Osteoblast (primary cell): ENCODE measurements at regions not wholly inside any gene's neighbourhood (a gene's known extent, or its start where the extent isn't known, plus 50 kb on each side); places are given as distances from the start of the nearest gene placed in this dataset.
A peak's percentile ranks its signal among the peaks of the same experiment; 100 is the strongest.

Experiments
- DNase-seq: peaks from one replicate; pipeline ENCODE4 v3.0.0; 2011; ENCODE audit warnings: low spot score, mixed read lengths; ENCODE audit not compliant: insufficient read length; ENCODE audit errors: missing footprints
- H2AFZ ChIP-seq: 2 replicates; pipeline ENCODE4 v1.6.0; 2011; ENCODE audit warnings: mild to moderate bottlenecking, low read length
- H3K27ac ChIP-seq: 2 replicates; pipeline ENCODE4 v1.5.1; 2011; ENCODE audit warnings: mild to moderate bottlenecking, low read depth, low read length, moderate library complexity
- H3K27me3 ChIP-seq: 2 replicates; pipeline ENCODE4 v1.6.0; 2012; ENCODE audit warnings: mild to moderate bottlenecking, control low read depth, inconsistent platforms, low read length, moderate library complexity; ENCODE audit not compliant: insufficient read depth
- H3K36me3 ChIP-seq: 2 replicates; pipeline ENCODE4 v1.5.1; 2011; ENCODE audit warnings: mild to moderate bottlenecking, low read length, control low read depth, moderate library complexity; ENCODE audit not compliant: insufficient read depth
- H3K4me1 ChIP-seq: 2 replicates; pipeline ENCODE4 v1.5.1; 2011; ENCODE audit warnings: mild to moderate bottlenecking, low read length, control low read depth, moderate library complexity; ENCODE audit not compliant: insufficient read depth
- H3K4me2 ChIP-seq: 2 replicates; pipeline ENCODE4 v1.6.0; 2011; ENCODE audit warnings: mild to moderate bottlenecking, low read length; ENCODE audit not compliant: insufficient read depth
- H3K4me3 ChIP-seq: fragments of 200-600 bp; sonication (generic); 3 replicates; pipeline ENCODE4 v1.5.1; 2012; ENCODE audit warnings: mild to moderate bottlenecking, low read length, inconsistent platforms; ENCODE audit not compliant: insufficient read depth
- H3K79me2 ChIP-seq: 2 replicates; pipeline ENCODE4 v1.6.0; 2012; ENCODE audit warnings: mild to moderate bottlenecking, low read length, control low read depth, inconsistent platforms; ENCODE audit not compliant: insufficient read depth
- H3K9me3 ChIP-seq: 2 replicates; pipeline ENCODE4 v1.5.1; 2011; ENCODE audit warnings: low read depth, low read length, control low read depth
- H4K20me1 ChIP-seq: 2 replicates; pipeline ENCODE4 v1.6.0; 2012; ENCODE audit warnings: mild to moderate bottlenecking, low read length, control low read depth; ENCODE audit not compliant: insufficient read depth
- TF ChIP-seq, protein P1 (sequence below): IDR thresholded peaks from 2 replicates; pipeline ENCODE4 v1.5.1; 2011; ENCODE audit warnings: mild to moderate bottlenecking, low read depth, low read length, moderate library complexity; ENCODE audit errors: extremely low read depth

GRCh38 chr5:179414459-179415261 lies 69.4 kb upstream of the ADAMTS2 start:
- TF ChIP-seq, protein P1, sequence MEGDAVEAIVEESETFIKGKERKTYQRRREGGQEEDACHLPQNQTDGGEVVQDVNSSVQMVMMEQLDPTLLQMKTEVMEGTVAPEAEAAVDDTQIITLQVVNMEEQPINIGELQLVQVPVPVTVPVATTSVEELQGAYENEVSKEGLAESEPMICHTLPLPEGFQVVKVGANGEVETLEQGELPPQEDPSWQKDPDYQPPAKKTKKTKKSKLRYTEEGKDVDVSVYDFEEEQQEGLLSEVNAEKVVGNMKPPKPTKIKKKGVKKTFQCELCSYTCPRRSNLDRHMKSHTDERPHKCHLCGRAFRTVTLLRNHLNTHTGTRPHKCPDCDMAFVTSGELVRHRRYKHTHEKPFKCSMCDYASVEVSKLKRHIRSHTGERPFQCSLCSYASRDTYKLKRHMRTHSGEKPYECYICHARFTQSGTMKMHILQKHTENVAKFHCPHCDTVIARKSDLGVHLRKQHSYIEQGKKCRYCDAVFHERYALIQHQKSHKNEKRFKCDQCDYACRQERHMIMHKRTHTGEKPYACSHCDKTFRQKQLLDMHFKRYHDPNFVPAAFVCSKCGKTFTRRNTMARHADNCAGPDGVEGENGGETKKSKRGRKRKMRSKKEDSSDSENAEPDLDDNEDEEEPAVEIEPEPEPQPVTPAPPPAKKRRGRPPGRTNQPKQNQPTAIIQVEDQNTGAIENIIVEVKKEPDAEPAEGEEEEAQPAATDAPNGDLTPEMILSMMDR: no peak
- no peaks in the 10 kb centered on the region for H4K20me1 ChIP-seq
- H3K36me3 ChIP-seq: no peaks in the 10 kb centered on the region
- H3K27ac ChIP-seq: no peak overlapping the region
- H3K79me2 ChIP-seq: no peaks in the 10 kb centered on the region
- H3K27me3 ChIP-seq: no peaks in the 10 kb centered on the region
- H2AFZ ChIP-seq: no peak overlapping the region
- H3K4me1 ChIP-seq: no peaks in the 10 kb centered on the region
- H3K4me2 ChIP-seq: no peak overlapping the region
- peak; percentile 73 for DNase-seq
- H3K9me3 ChIP-seq: no peaks in the 10 kb centered on the region
- H3K4me3 ChIP-seq: no peak overlapping the region

- Histone ChIP-seq H2AFZ (no peak overlapping the region), H3K36me3 (no peaks in the 10 kb centered on the region), H3K4me2 (no peak overlapping the region), H3K4me1 (no peaks in the 10 kb centered on the region), H3K27me3 (no peaks in the 10 kb centered on the region), H3K4me3 (no peak overlapping the region), H3K9me3 (no peaks in the 10 kb centered on the region), H3K79me2 (no peaks in the 10 kb centered on the region), H3K27ac (no peak overlapping the region), H4K20me1 (no peaks in the 10 kb centered on the region)
- DNase-seq: peak; percentile 84
- TF ChIP-seq, protein P1: no peak
Observed at GRCh38 chr5:179413711-179414458, 68.6 kb upstream of the ADAMTS2 start.

DNA sequence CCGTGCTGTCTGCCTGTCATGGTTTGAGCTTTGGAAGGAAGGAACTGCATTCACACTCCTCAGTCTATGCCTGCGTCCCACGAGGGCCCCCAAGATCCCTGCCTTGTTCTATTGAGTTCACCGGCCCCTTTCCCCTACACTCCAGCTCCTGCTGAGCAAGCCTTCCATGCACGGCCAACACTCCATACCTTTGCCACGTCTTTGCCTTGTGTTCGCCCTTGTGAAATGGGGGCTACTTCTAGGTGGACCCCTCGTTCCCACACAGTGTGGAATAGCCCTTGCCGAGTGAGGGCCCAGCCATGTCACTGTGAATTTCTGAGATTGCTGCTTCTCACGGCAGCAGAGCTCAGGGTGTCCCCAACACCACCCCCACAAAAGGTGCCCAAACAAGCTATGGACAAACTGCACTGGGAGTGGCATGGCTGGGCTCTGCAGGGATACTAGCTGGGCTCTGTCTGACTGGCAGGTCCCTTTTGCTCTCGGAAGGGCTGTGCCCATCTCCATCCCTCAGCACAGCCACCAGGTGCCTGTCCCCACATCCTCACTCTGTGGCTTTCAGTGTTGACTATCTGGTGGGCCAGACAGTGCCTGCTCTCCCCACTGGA lies 67.9 kb upstream of the ADAMTS2 start:
- Histone ChIP-seq H3K27ac (no peak overlapping the region), H3K4me3 (no peak overlapping the region), H3K36me3 (no peaks in the 10 kb centered on the region), H4K20me1 (no peaks in the 10 kb centered on the region), H3K27me3 (no peaks in the 10 kb centered on the region), H3K4me1 (no peaks in the 10 kb centered on the region), H2AFZ (no peak overlapping the region), H3K4me2 (no peak overlapping the region), H3K9me3 (no peaks in the 10 kb centered on the region), H3K79me2 (no peaks in the 10 kb centered on the region)
- TF ChIP-seq, protein P1: no peak
- DNase-seq: peak; percentile 47
